Neural progenitor cell (in vitro differentiated cells): ENCODE measurements at regions not wholly inside any gene's neighbourhood (a gene's known extent, or its start where the extent isn't known, plus 50 kb on each side); places are given as distances from the start of the nearest gene placed in this dataset.
A peak's percentile ranks its signal among the peaks of the same experiment; 100 is the strongest.

Experiments used
- DNase-seq: peaks from one replicate; pipeline ENCODE4 v3.0.0-alpha.2; 2016; ENCODE audit warnings: low spot score
- H2AFZ ChIP-seq: fragments of 200-600 bp; sonication (generic); replicated peaks from 2 replicates; pipeline ENCODE4 v1.6.1; 2016; ENCODE audit warnings: antibody characterized with exemption
- H3F3A ChIP-seq: fragments of 200-600 bp; sonication (generic); 2 replicates; pipeline ENCODE4 v1.6.1; 2016; ENCODE audit warnings: antibody characterized with exemption, low read depth
- H3K27ac ChIP-seq: fragments of 200-600 bp; sonication (generic); 2 replicates; pipeline ENCODE4 v1.5.1; 2016; ENCODE audit warnings: mild to moderate bottlenecking
- H3K27me3 ChIP-seq: fragments of 200-600 bp; sonication (generic); 2 replicates; pipeline ENCODE4 v1.6.1; 2016; ENCODE audit warnings: mild to moderate bottlenecking, moderate library complexity
- H3K36me3 ChIP-seq: fragments of 200-600 bp; sonication (generic); 2 replicates; pipeline ENCODE4 v1.5.1; 2016
- H3K4me1 ChIP-seq: fragments of 200-600 bp; sonication (generic); 2 replicates; pipeline ENCODE4 v1.6.1; 2016; ENCODE audit warnings: mixed run types
- H3K4me2 ChIP-seq: fragments of 200-600 bp; sonication (generic); 2 replicates; pipeline ENCODE4 v1.6.1; 2016
- H3K4me3 ChIP-seq: fragments of 200-600 bp; sonication (generic); 2 replicates; pipeline ENCODE4 v1.5.1; 2016
- H3K79me2 ChIP-seq: fragments of 200-600 bp; sonication (generic); 2 replicates; pipeline ENCODE4 v1.6.1; 2016; ENCODE audit warnings: low read depth
- H3K9ac ChIP-seq: fragments of 200-600 bp; sonication (generic); 2 replicates; pipeline ENCODE4 v1.6.1; 2016
- H3K9me3 ChIP-seq: fragments of 200-600 bp; sonication (generic); 2 replicates; pipeline ENCODE4 v1.5.1; 2016; ENCODE audit warnings: low read depth
- H4K20me1 ChIP-seq: fragments of 200-600 bp; sonication (generic); 2 replicates; pipeline ENCODE4 v1.6.1; 2016; ENCODE audit warnings: low read depth
- H3K27ac Mint-ChIP-seq: 3 replicates; pipeline ENCODE4 v1.8.0; 2021; ENCODE audit warnings: mixed read lengths
- H3K27me3 Mint-ChIP-seq: 2 replicates; pipeline ENCODE4 v1.8.0; 2022; ENCODE audit warnings: low read depth, mild to moderate bottlenecking, inconsistent platforms, moderate library complexity, mixed read lengths; ENCODE audit not compliant: insufficient read depth
- H3K36me3 Mint-ChIP-seq: 3 replicates; pipeline ENCODE4 v1.8.0; 2021; ENCODE audit warnings: mixed read lengths
- H3K4me1 Mint-ChIP-seq: 3 replicates; pipeline ENCODE4 v1.8.0; 2021; ENCODE audit warnings: mixed read lengths
- H3K4me3 Mint-ChIP-seq: 3 replicates; pipeline ENCODE4 v1.8.0; 2021; ENCODE audit warnings: mild to moderate bottlenecking, moderate library complexity, mixed read lengths
- H3K9me3 Mint-ChIP-seq: 3 replicates; pipeline ENCODE4 v1.8.0; 2020; ENCODE audit warnings: mixed read lengths
- EZH2 ChIP-seq: fragments of 200-600 bp; sonication (generic); IDR thresholded peaks from 2 replicates; pipeline ENCODE4 v1.6.1; 2017; ENCODE audit warnings: antibody characterized with exemption, mild to moderate bottlenecking, moderate library complexity
- EZH2phosphoT487 ChIP-seq: fragments of 200-600 bp; sonication (generic); IDR thresholded peaks from 2 replicates; pipeline ENCODE4 v1.6.1; 2017; ENCODE audit warnings: antibody characterized with exemption
- TF ChIP-seq, protein P1 (sequence below): fragments of 200-600 bp; sonication (generic); IDR thresholded peaks from 2 replicates; pipeline ENCODE4 v1.5.1; 2017; ENCODE audit warnings: antibody characterized with exemption, mild to moderate bottlenecking

DNA sequence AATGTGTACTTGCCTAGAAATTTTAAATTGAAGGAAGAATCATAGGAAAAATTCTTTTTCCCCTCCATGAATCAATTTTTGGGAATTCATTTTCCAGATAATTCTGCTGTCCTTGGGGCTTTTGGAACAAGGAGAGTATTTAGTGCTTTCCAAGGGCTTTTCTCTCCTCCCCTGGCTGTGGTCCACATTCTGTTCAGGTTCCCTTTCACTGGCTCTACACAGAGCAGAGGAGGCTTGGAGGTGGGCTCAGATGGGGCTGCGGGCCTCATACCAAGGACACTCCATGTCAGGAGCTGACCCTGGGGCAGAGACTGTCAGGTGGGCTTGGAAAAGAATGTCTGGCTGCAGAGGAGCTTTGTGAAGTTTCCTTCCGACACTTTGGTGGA, 128.1 kb downstream of the GADD45G start:
- H3K9me3 ChIP-seq: no peaks in the 10 kb centered on the region
- no peaks in the 10 kb centered on the region for H4K20me1 ChIP-seq
- H3K9me3 Mint-ChIP-seq: no peaks in the 10 kb centered on the region
- no peaks in the 10 kb centered on the region for H3K4me1 ChIP-seq
- no peak overlapping the region for H3K4me2 ChIP-seq
- no peak overlapping the region for H3K4me3 ChIP-seq
- no peak overlapping the region for H3K4me3 Mint-ChIP-seq
- H3K36me3 ChIP-seq: no peaks in the 10 kb centered on the region
- no peaks in the 10 kb centered on the region for H3F3A ChIP-seq
- no peaks in the 10 kb centered on the region for H3K36me3 Mint-ChIP-seq
- no peak overlapping the region for H3K27ac Mint-ChIP-seq
- no peak for TF ChIP-seq EZH2
- no peak for TF ChIP-seq EZH2phosphoT487
- TF ChIP-seq, protein P1, sequence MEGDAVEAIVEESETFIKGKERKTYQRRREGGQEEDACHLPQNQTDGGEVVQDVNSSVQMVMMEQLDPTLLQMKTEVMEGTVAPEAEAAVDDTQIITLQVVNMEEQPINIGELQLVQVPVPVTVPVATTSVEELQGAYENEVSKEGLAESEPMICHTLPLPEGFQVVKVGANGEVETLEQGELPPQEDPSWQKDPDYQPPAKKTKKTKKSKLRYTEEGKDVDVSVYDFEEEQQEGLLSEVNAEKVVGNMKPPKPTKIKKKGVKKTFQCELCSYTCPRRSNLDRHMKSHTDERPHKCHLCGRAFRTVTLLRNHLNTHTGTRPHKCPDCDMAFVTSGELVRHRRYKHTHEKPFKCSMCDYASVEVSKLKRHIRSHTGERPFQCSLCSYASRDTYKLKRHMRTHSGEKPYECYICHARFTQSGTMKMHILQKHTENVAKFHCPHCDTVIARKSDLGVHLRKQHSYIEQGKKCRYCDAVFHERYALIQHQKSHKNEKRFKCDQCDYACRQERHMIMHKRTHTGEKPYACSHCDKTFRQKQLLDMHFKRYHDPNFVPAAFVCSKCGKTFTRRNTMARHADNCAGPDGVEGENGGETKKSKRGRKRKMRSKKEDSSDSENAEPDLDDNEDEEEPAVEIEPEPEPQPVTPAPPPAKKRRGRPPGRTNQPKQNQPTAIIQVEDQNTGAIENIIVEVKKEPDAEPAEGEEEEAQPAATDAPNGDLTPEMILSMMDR: no peak
- H3K27me3 ChIP-seq: no peaks in the 10 kb centered on the region
- no peak for DNase-seq
- no peak overlapping the region for H2AFZ ChIP-seq
- H3K27me3 Mint-ChIP-seq: peaks cover 4% of the 10 kb centered on the region
- no peaks in the 10 kb centered on the region for H3K79me2 ChIP-seq
- no peak overlapping the region for H3K27ac ChIP-seq
- peaks cover 11% of the 10 kb centered on the region for H3K4me1 Mint-ChIP-seq
- no peak overlapping the region for H3K9ac ChIP-seq

DNA sequence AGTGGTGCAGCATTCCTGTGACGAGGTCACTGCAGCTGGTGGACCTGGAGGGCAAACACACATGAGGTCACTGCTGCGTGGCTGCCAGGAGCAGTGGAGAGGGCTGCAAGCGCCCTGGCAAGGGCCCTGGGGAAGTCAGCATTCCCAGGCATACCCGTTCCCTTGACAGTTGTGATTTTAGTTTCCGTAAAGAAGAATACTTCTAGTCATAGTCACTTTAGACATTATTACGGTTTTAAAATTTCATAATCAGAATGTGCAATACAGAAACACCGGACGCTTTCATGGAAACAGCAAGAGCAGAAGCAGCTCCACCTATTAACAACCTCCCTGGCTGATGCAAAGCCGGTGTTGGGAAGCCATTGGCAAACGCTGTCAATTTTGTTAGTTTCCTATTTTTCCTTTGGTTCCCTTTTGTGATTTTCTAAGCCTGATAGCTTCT, 129.8 kb downstream of the GADD45G start:
- no peaks in the 10 kb centered on the region for H3K79me2 ChIP-seq
- Mint-ChIP-seq H3K4me3 (no peak overlapping the region), H3K27ac (no peak overlapping the region), H3K4me1 (peaks cover 8% of the 10 kb centered on the region), H3K27me3 (peaks cover 9% of the 10 kb centered on the region), H3K36me3 (no peaks in the 10 kb centered on the region), H3K9me3 (no peaks in the 10 kb centered on the region)
- no peak overlapping the region for H3K9ac ChIP-seq
- H3K27ac ChIP-seq: no peak overlapping the region
- H3K4me2 ChIP-seq: no peak overlapping the region
- no peaks in the 10 kb centered on the region for H3K36me3 ChIP-seq
- no peak for DNase-seq
- H3K4me3 ChIP-seq: no peak overlapping the region
- no peaks in the 10 kb centered on the region for H3K4me1 ChIP-seq
- H3K27me3 ChIP-seq: no peaks in the 10 kb centered on the region
- no peaks in the 10 kb centered on the region for H3K9me3 ChIP-seq
- no peaks in the 10 kb centered on the region for H3F3A ChIP-seq
- H2AFZ ChIP-seq: no peak overlapping the region
- TF ChIP-seq EZH2: no peak
- TF ChIP-seq, protein P1: no peak
- TF ChIP-seq EZH2phosphoT487: no peak
- no peaks in the 10 kb centered on the region for H4K20me1 ChIP-seq

DNA sequence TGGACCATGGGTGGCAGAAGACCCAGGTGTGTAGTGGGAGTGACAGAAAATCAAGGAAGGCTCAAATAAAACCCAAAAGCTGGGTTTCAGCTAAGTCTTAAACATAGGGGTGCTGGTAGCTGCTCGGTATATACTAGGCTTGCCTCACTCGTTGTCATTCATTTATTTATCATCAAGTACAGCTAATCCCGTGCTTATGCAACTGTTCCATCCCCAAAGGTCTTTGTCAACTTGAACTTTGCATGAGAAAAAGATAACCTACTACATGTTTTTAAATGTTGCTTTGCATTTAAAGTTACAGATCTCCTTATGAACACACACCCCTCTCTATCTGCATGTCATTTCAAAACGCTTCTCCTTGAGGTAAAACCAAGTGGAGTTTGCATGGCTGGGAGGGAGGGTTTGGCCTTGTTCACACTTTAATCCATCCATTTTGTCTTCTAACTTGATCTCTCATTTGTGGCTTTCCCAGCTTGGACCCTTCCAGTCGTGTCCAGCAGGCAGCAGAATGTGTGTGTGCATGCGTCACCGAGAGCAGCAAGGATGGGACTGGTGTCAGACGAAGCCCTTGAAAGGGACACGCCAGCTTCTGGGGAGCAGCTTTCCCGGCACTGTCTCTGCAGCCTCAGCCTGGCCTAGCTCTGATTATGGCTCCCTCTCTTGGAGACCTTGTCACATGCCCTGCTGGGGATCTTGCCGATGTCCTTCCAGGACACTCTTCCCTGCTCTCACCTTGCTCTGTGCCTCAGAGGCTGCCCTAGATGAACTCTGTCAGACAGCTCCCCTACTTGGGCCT, 133.5 kb downstream of the GADD45G start:
- Histone ChIP-seq H3K4me1 (peaks cover 4% of the 10 kb centered on the region), H3K36me3 (no peaks in the 10 kb centered on the region), H3K27me3 (no peaks in the 10 kb centered on the region), H3K4me2 (no peak overlapping the region), H3K4me3 (no peak overlapping the region), H3K9ac (no peak overlapping the region), H4K20me1 (no peaks in the 10 kb centered on the region), H3K27ac (no peak overlapping the region), H3K9me3 (no peaks in the 10 kb centered on the region), H2AFZ (no peak overlapping the region), H3K79me2 (no peaks in the 10 kb centered on the region), H3F3A (no peaks in the 10 kb centered on the region)
- Mint-ChIP-seq H3K4me3 (peak overlapping the region; percentile 41), H3K27me3 (peaks cover 9% of the 10 kb centered on the region), H3K36me3 (no peaks in the 10 kb centered on the region), H3K27ac (no peak overlapping the region), H3K9me3 (no peaks in the 10 kb centered on the region), H3K4me1 (peaks cover 12% of the 10 kb centered on the region)
- peak; percentile 28 for DNase-seq
- TF ChIP-seq EZH2phosphoT487 (no peak), EZH2 (no peak)
- TF ChIP-seq, protein P1: peak; percentile 25
